SW 1271 (cell line): ENCODE measurements at regions not wholly inside any gene's neighbourhood (a gene's known extent, or its start where the extent isn't known, plus 50 kb on each side); places are given as distances from the start of the nearest gene placed in this dataset.
"Not testable (repeated sequence)": the region's sequence is repeated elsewhere in the genome, so short reads cannot be mapped to it uniquely, and the experiment has no call there.

Experiments
- DNase-seq, 2 experiments: peaks; one replicate each; lab custom pipeline; 2025; lab: John Stamatoyannopoulos, UW

DNA sequence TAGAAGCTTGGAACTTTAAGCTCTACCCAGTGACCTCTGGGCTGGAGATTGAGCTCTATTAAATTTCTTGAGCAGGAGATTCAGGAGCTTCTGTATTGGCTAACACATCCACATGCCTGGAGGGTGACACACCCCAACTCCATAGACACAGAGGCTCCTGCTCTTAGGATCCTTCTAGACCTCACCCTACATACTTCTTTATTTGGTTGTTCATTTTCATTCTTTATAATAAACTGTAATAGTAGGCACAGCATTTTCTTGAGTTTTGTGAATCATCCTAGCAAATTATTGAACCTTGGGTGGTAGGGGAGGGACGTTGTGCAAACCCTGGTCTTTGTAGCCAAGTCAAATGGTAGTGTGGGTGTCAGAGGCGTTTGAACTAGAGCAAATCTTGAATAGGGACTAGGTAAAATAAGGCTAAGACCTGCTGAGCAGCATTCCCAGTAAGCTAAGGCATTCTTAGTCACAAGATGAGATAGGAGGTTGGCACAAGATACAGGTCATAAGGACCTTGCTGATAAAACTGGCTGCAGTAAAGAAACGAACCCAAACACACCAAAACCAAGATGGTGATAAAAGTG lies 323.8 kb upstream of the GALNT5 start:
- no peak for DNase-seq

GRCh38 chr2:156935616-156936015 lies 321.9 kb upstream of the GALNT5 start:
- no peak for DNase-seq

DNA sequence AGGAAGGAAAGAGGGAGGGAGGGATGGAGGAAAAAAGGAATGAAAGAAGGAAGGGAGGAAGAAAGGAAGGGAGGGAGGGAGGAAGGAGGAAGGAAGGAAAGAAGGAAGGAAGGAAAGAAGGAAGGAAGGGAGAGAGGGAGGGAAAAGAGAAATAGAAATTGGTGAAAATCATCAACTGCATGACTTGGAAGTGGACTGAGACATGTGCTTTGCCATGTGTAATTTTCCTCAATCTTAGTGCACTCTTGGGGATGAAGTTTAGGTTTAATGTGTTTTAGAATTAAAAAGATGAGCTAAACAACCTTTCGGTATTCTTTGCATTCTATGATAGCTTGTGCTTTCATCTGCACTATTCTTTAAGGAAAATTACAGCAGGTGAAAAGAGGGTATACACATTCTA lies 320.1 kb upstream of the GALNT5 start:
- no peak for DNase-seq

GRCh38 chr2:156944871-156945270 lies 312.6 kb upstream of the GALNT5 start:
- no peak for DNase-seq

DNA sequence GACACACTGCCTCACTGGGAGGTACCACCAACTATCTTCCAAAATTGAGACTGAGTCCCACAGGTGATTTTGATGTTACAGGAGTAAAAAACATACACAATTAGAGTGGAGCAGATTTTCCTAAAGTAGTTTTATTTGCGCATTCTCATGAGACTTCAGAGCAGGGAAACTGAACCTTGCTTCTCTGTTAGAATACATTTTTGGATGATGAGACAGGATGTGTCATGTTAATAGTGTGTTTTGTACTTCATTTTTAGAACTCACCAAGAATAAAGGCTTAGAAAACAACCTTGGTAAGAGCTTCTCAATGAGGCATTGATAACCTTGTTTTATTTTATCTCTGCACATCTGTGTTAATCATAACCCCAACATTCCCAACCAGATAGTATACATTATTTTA lies 310.2 kb upstream of the GALNT5 start:
- DNase-seq = no peak

DNA sequence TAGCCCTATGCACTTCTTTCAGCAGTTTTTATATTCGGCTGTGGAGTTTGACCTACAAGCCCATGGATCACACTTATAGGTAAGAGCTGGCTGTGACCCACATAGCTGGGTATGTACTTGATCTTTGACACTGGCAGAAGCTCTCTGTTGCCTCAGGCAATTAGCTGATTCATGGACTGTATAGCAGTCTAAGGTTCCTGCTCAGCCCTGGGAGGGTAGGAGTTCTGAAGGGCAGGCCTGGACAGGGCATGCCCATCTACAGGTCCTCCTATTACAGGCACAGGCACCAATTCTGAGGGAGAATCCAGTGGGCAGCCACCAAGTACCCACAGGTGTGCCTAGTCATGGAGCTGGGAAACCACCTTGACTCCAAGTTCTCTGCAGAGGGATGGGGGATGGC lies 301.8 kb upstream of the GALNT5 start:
- DNase-seq = no peak

DNA sequence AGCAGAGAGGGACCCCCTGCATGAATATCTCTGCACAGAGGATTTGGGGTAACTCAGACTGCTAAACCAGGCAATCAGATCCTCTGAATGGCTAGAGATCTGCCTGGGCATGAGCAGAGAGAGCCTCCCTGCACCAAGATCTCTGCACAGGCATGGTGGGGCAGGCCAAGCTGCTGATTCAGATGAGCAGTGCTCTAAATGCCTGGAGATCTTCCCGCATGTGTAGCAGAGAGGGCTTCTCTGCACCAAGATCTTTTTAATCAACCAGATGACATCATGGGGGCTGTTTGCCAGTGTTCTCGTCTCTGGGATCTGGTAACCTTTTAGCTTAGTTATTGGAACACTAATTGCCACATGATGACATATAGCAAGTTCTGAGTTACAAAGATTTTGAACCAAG lies 301.3 kb upstream of the GALNT5 start:
- no peak for DNase-seq

- DNase-seq = no peak
Observed at GRCh38 chr2:156958374-156958773, 299.1 kb upstream of the GALNT5 start.

DNA sequence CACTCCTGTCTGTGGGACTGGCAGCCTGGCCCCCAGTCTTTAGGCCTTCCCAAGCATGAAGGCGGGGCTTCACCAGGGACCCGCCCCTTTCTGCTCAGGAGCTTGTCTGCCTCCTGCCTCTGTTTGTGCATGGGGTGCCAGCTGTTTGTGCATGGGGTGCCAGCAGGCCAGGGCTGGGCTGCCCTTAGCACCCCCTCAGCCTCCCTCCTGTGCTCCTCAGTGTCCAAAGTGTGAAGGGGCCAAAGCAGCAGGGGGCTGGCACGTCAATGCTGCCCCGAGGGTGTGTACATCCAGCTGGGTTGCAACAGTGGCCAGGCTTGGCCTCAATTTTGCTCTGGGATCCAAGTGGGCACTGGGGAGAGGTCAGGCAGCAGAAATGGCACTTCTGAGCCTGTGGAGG lies 298.0 kb upstream of the GALNT5 start:
- no peak for DNase-seq

DNA sequence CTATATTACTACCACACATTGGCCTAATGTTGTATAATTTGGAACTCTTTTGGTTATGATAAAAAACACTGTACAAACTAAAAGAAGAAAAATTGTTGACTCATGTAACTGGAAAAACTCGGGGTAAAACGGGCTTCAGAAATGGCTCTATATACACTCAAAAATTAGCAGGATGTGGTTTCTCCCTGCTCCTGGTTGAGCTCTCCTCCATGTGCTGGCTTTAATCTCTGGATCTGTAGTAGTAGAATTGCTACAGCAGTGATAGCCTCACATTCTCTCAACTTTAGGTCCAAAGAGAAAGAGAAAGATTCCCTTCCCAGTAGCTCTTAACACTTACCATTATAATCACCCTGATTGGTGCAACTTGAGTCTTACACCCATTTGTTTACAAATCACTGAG lies 274.9 kb upstream of the GALNT5 start:
- no peak for DNase-seq

DNA sequence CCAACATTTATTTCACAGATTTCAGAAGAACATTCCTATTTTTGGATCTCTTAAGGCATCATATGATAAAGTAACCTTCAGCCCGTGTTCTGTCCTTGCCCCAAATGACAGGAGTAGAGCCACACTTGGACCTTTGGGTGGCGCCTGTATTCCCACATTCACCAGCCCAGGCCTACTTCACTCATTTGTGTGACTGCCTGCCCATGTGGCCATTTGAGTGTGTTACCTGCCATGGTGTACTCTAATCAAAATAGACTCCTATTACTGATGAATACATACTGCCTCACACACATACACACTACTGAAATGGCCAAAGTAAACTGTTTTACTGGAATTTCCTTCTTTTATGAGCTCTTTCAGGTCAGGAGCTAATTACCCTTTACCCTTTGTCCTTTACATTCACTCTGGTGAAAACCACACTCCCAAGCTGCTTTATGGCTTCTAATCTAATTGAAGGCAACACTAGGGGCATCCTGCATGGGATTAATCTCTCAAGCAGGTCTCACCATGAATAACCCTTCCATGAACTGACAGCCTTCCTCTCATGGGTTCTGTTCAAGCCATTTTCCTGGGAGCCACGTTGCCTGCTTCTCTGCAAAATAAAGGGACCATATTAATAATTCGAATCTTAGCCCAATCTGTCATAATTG lies 271.0 kb upstream of the GALNT5 start:
- no peak for DNase-seq

DNA sequence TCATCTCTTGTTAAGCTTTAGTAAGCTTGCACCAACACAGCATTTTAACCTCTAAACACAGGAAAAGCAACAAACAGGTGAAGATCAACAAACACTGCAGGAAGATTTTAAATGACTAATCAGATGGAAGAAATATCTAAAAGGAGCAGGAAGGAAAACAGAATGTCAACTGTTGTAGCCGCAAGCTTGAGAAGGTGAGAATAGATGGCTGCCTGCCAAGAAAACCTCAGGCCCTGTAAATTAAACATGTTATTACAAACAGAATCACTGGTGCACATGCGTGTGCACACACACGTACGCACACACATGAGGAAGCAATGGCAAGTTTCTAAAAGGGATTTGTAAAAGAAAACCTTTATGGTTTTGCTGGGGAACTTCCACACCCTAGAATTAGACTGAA lies 257.8 kb upstream of the GALNT5 start:
- DNase-seq = no peak

GRCh38 chr2:157004789-157005188 lies 252.7 kb upstream of the GALNT5 start:
- no peak for DNase-seq

GRCh38 chr2:157015015-157015575 lies 242.4 kb upstream of the GALNT5 start:
- DNase-seq = no peak

DNA sequence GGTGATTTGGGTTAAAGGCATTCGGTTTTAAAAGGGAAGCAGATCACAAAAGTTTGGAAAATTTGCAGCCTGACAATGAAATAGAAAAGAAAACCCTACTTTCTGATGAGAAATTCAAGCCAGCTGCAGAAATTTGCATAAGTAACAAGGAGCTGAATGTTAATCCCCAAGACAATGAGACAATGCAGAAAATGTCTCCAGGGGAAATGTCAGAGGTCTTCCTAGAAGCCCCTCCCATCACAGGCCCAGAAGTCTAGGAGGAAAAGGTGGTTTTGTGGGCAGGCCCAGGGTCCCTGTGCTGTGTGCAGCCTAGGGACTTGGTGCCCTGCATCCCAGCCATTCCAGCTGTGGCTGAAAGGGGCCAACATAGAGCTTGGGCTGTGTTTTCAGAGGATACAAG lies 234.2 kb upstream of the GALNT5 start:
- DNase-seq = not testable (repeated sequence)

- DNase-seq = no peak
Observed at GRCh38 chr2:157024129-157024528, 233.4 kb upstream of the GALNT5 start.

GRCh38 chr2:157032017-157032416 lies 225.5 kb upstream of the GALNT5 start:
- DNase-seq = peak; percentile 77 to 87

DNA sequence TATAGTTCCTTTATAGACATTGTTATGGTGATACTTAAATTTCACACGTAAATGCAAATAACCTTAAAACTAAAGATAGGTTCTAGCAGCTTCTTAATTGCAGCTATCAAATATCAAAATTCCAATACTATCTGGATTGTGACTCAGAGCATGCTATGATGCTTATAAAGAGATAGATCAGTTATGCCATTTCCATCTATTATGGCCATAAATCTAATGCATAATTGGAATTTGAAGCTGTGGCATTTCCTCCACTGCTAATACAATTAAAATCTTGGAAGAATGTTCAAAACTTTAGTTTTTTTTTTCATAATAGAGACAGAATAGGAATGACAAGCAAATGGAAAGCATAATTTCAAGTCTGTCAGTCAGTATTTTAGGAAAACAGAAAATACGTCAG lies 220.8 kb upstream of the GALNT5 start:
- DNase-seq = no peak

GRCh38 chr2:157043786-157044185 lies 213.7 kb upstream of the GALNT5 start:
- DNase-seq = no peak

- no peak for DNase-seq
Observed at GRCh38 chr2:157046396-157046795, 211.1 kb upstream of the GALNT5 start.

DNA sequence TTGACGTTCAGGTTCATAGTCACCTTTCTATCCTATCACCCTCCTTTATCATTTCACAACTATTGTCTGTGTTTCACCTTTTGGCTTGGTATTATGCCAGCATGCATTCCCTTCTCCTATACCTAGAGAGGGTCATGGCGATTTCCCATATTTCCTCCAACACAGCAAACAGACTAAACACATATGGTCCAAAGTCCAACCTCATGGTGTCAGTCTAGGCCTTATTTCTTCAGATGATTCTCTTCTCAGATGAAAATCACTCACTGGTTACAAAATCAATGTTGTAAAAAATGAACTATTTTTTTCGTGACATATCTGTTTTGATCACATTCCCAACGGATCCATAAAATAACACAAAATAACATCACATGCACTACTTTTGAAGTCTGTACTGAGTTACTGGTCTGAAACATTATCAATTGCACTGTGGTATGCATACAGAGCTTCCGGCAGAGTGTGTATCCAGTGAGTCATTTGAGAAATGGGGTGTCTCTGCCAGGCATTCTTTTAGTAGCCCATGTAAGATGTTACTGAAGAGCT lies 204.8 kb upstream of the GALNT5 start:
- no peak for DNase-seq

DNA sequence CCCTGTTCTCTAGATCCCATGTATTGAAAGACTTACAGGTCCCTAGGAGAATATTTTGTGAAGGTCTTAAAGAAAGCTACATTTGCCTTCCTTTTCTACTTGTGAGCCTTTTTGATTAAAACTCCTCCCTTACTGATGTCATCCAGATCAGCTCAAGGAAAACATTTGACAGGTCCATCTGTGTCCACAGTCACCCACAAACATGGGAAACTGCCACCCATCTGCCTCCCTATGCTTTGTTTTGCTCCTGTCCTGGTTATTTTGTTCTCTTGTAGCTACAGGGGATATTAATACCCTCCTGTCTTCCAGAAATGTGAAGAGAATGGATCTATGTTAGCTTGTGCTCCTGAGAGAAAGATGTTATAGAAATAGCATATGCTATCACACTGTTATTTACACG lies 203.6 kb upstream of the GALNT5 start:
- no peak for DNase-seq

- DNase-seq = peak in 1 of 2 experiments; percentile 23
Observed at GRCh38 chr2:157055660-157056199, 201.8 kb upstream of the GALNT5 start.
